ENCODE measurements at regions not wholly inside any gene's neighbourhood (a gene's known extent, or its start where the extent isn't known, plus 50 kb on each side); places are given as distances from the start of the nearest gene placed in this dataset.

- no peak for TF ChIP-seq EZH2phosphoT487 (conservative IDR thresholded peaks at IDR 0.05; ENCODE audit: low read length)
- no peak for TF ChIP-seq CTCF (IDR thresholded peaks at IDR 0.05; ENCODE audit: insufficient read depth, low read length, poor library complexity, severe bottlenecking)
- no peak overlapping the region for H3K27ac ChIP-seq (ENCODE audit: low read depth, low read length)
- no peaks in the 10 kb centered on the region for H4K20me1 ChIP-seq (ENCODE audit: low read depth, low read length)
- no peaks in the 10 kb centered on the region for H3K9me3 ChIP-seq (ENCODE audit: insufficient read depth, low read length)
- H3F3A ChIP-seq (ENCODE audit: insufficient read depth), result no peaks in the 10 kb centered on the region
- H3K9me2 ChIP-seq (replicated peaks; ENCODE audit: insufficient read depth, low read length), result no peaks in the 10 kb centered on the region
- no peak overlapping the region for H3K9ac ChIP-seq (ENCODE audit: low read length)
- no peak overlapping the region for H3K4me3 ChIP-seq (ENCODE audit: insufficient read depth, low read length, poor library complexity, severe bottlenecking)
- no peaks in the 10 kb centered on the region for H3K36me3 ChIP-seq (ENCODE audit: low read length)
- H3K79me2 ChIP-seq (ENCODE audit: insufficient read depth, low read length), result no peaks in the 10 kb centered on the region
- no peak overlapping the region for H3K4me2 ChIP-seq (ENCODE audit: low read depth, low read length, poor library complexity, severe bottlenecking)
- no peaks in the 10 kb centered on the region for H3K27me3 ChIP-seq (ENCODE audit: low read length)
- no peak overlapping the region for H2AFZ ChIP-seq (ENCODE audit: low read depth, low read length, severe bottlenecking)
Observed at GRCh38 chr2:34545486-34546136, 946.5 kb upstream of the FAM98A start.

- no peak overlapping the region for H3K4me3 ChIP-seq (ENCODE audit: insufficient read depth, low read length, poor library complexity, severe bottlenecking)
- no peak overlapping the region for H3K27ac ChIP-seq (ENCODE audit: low read depth, low read length)
- H3K79me2 ChIP-seq (ENCODE audit: insufficient read depth, low read length), result no peaks in the 10 kb centered on the region
- H2AFZ ChIP-seq (ENCODE audit: low read depth, low read length, severe bottlenecking), result no peak overlapping the region
- H3F3A ChIP-seq (ENCODE audit: insufficient read depth), result no peaks in the 10 kb centered on the region
- H3K36me3 ChIP-seq (ENCODE audit: low read length), result no peaks in the 10 kb centered on the region
- TF ChIP-seq CTCF (IDR thresholded peaks at IDR 0.05; ENCODE audit: insufficient read depth, low read length, poor library complexity, severe bottlenecking) (no peak), EZH2phosphoT487 (conservative IDR thresholded peaks at IDR 0.05; ENCODE audit: low read length) (no peak)
- H3K27me3 ChIP-seq (ENCODE audit: low read length), result no peaks in the 10 kb centered on the region
- no peaks in the 10 kb centered on the region for H3K9me3 ChIP-seq (ENCODE audit: insufficient read depth, low read length)
- H3K9ac ChIP-seq (ENCODE audit: low read length), result no peak overlapping the region
- no peaks in the 10 kb centered on the region for H4K20me1 ChIP-seq (ENCODE audit: low read depth, low read length)
- H3K4me2 ChIP-seq (ENCODE audit: low read depth, low read length, poor library complexity, severe bottlenecking), result no peak overlapping the region
- H3K9me2 ChIP-seq (replicated peaks; ENCODE audit: insufficient read depth, low read length), result no peaks in the 10 kb centered on the region
Observed at GRCh38 chr2:34534761-34535160, 935.7 kb upstream of the FAM98A start.

- Histone ChIP-seq H3K4me2 (ENCODE audit: low read depth, low read length, poor library complexity, severe bottlenecking) (no peak overlapping the region), H4K20me1 (ENCODE audit: low read depth, low read length) (no peaks in the 10 kb centered on the region), H3F3A (ENCODE audit: insufficient read depth) (no peaks in the 10 kb centered on the region), H2AFZ (ENCODE audit: low read depth, low read length, severe bottlenecking) (no peak overlapping the region), H3K4me3 (ENCODE audit: insufficient read depth, low read length, poor library complexity, severe bottlenecking) (no peak overlapping the region), H3K79me2 (ENCODE audit: insufficient read depth, low read length) (no peaks in the 10 kb centered on the region), H3K27me3 (ENCODE audit: low read length) (no peaks in the 10 kb centered on the region), H3K36me3 (ENCODE audit: low read length) (no peaks in the 10 kb centered on the region), H3K27ac (ENCODE audit: low read depth, low read length) (no peak overlapping the region), H3K9me3 (ENCODE audit: insufficient read depth, low read length) (no peaks in the 10 kb centered on the region), H3K9ac (ENCODE audit: low read length) (no peak overlapping the region), H3K9me2 (replicated peaks; ENCODE audit: insufficient read depth, low read length) (no peaks in the 10 kb centered on the region)
- TF ChIP-seq CTCF (IDR thresholded peaks at IDR 0.05; ENCODE audit: insufficient read depth, low read length, poor library complexity, severe bottlenecking), result no peak
- TF ChIP-seq EZH2phosphoT487 (conservative IDR thresholded peaks at IDR 0.05; ENCODE audit: low read length), result no peak
Observed at GRCh38 chr2:34534341-34534740, 935.2 kb upstream of the FAM98A start.

All from SU-DHL-6 (cell line).